ENCODE measurements at regions not wholly inside any gene's neighbourhood (a gene's known extent, or its start where the extent isn't known, plus 50 kb on each side); places are given as distances from the start of the nearest gene placed in this dataset.

DNA sequence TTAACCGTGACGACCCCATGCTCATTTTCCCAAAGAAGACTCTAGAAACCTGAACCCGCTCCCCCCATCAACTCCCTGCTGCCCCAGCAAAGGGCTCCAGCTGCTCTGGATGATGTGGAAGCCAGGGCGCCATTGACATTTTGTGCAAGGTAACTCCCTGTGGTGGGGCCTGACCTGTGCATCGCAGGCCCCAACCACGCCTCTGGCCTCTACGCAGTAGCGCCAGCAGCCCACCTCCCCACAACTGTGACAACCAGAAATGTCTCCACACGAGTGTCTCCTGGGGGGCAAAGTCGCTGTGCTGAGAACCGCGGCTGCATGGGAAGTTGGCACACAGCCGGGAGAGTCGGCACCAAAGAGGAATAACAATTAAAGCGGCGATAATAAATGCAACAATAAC is 86.9 kb upstream of the PRR5 start:
- DNase-seq = no peak
- Histone ChIP-seq H3K4me1 (peaks cover 0 to 5% (median 4%) of the 10 kb centered on the region in 4 donors), H3K27me3 (no peaks in the 10 kb centered on the region), H3K4me3 (no peak overlapping the region), H3K9me3 (peaks cover 0 to 25% (median 10%) of the 10 kb centered on the region in 4 donors), H3K36me3 (no peaks in the 10 kb centered on the region), H3K27ac (no peak overlapping the region)
- TF ChIP-seq POLR2A (IDR thresholded peaks at IDR 0.05) = no peak
- TF ChIP-seq, protein P1, sequence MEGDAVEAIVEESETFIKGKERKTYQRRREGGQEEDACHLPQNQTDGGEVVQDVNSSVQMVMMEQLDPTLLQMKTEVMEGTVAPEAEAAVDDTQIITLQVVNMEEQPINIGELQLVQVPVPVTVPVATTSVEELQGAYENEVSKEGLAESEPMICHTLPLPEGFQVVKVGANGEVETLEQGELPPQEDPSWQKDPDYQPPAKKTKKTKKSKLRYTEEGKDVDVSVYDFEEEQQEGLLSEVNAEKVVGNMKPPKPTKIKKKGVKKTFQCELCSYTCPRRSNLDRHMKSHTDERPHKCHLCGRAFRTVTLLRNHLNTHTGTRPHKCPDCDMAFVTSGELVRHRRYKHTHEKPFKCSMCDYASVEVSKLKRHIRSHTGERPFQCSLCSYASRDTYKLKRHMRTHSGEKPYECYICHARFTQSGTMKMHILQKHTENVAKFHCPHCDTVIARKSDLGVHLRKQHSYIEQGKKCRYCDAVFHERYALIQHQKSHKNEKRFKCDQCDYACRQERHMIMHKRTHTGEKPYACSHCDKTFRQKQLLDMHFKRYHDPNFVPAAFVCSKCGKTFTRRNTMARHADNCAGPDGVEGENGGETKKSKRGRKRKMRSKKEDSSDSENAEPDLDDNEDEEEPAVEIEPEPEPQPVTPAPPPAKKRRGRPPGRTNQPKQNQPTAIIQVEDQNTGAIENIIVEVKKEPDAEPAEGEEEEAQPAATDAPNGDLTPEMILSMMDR (IDR thresholded peaks at IDR 0.05) = no peak

DNA sequence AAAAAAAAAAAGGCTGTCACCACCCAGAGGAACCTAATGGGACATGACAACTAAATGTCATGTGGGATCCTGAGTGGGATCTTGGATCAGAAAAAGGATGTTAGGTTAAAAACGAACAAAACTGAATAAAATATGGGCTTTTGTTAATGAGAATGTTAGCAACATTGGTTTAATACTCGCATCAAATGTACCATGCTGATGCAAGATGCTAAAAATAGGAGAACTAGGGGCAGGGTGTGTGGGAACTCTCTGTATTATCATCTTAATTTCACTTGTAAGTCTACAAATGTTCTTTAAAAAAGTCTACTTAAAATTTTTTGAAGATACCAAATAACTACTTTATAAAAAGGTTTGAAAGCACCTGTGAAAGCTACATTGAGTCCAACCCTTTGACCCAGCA is 88.8 kb upstream of the PRR5 start:
- H3K4me3 ChIP-seq = no peak overlapping the region
- H3K4me1 ChIP-seq = no peaks in the 10 kb centered on the region
- H3K9me3 ChIP-seq = peaks cover 0 to 25% (median 10%) of the 10 kb centered on the region in 4 donors
- no peak for TF ChIP-seq POLR2A (IDR thresholded peaks at IDR 0.05)
- TF ChIP-seq, protein P1 (IDR thresholded peaks at IDR 0.05) = no peak
- H3K36me3 ChIP-seq = no peaks in the 10 kb centered on the region
- H3K27me3 ChIP-seq = no peaks in the 10 kb centered on the region
- H3K27ac ChIP-seq = no peak overlapping the region
- DNase-seq = no peak

DNA sequence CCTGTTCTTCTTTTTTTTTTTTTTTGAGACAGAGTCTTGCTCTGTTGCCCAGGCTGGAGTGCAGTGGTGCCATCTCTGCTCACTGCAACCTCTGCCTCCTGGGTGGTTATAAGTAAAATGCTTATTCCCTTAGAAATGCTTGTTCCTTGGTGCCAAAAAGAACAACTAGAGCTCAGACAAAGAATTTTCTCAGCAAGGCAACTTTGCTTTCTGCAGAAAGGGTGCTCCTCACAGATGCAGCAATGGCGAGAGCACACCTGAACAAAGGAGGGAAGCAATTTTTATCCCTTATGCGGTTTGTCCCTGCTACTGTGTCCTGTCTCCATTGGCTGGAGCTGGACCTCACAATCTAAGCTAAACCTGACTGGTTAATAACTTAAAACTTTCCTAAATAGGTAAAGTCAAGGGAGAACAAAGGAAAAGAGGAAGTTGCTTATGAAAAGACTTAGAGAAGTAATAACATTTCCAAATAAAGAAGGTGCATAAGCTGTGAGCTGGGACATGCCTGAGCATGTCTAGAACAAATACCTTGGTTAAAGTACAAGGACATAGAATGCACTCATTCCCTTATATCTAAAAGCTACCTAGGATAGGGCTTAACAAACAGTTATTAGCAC is 90.0 kb upstream of the PRR5 start:
- no peak for DNase-seq
- no peak overlapping the region for H3K27ac ChIP-seq
- no peaks in the 10 kb centered on the region for H3K36me3 ChIP-seq
- TF ChIP-seq, protein P1 (IDR thresholded peaks at IDR 0.05) = no peak
- no peak for TF ChIP-seq POLR2A (IDR thresholded peaks at IDR 0.05)
- no peak overlapping the region for H3K4me3 ChIP-seq
- no peaks in the 10 kb centered on the region for H3K27me3 ChIP-seq
- no peaks in the 10 kb centered on the region for H3K4me1 ChIP-seq
- peaks cover 0 to 25% (median 10%) of the 10 kb centered on the region in 4 donors for H3K9me3 ChIP-seq

DNA sequence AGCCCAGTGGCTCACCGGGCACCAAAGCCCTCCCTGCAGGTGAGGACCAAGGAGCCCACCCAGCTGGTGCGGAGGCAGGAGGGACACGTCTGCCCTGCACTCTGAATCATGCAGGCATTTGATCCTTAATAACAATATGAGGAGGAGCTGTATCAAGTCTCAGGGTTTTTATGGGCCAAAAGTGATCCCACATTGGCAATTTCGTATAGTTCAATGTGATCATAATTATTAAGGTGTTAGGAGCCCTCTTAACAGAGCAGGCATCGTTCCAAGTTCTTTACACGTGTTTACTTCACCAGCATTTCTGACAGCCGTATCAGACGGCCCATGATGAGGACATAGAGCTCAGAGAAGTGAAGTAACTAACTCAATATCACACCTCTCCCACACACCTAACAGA is 91.9 kb upstream of the PRR5 start:
- no peak for TF ChIP-seq POLR2A (IDR thresholded peaks at IDR 0.05)
- TF ChIP-seq, protein P1 (IDR thresholded peaks at IDR 0.05) = no peak
- Histone ChIP-seq H3K4me3 (no peak overlapping the region), H3K27me3 (no peaks in the 10 kb centered on the region), H3K27ac (no peak overlapping the region), H3K4me1 (no peaks in the 10 kb centered on the region), H3K36me3 (no peaks in the 10 kb centered on the region), H3K9me3 (peaks cover 0 to 24% (median 6%) of the 10 kb centered on the region in 4 donors)
- no peak for DNase-seq

DNA sequence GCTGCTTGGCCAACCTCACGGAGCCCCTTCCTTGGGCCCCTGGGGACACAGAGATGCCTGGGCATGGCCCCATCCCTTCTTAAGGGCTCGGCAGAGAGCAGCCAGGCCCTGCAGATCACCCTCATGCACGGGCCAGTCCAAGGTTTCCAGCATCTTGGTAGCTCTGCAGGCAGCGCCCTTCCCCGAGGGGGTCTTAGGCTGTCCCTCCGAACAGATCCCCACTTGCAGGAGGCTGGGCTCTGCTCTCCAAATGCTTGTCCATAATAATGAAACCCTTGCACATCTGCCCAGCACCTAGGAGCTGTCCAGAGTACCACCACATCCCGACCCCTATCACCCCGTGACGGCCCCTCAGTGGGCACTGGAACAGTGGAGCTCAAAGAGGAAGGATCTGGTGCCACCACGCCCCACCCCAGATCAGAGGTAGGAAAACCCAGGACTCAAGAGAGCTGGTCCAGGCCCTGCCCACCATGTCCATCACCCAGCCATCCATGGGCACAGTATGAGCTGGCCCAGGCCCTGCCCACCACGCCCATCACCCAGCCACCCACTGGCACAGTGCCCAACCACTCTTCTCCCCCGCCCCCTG is 92.5 kb upstream of the PRR5 start:
- peaks cover 0 to 18% (median 4%) of the 10 kb centered on the region in 4 donors for H3K9me3 ChIP-seq
- H3K27me3 ChIP-seq = no peaks in the 10 kb centered on the region
- H3K4me1 ChIP-seq = no peaks in the 10 kb centered on the region
- H3K36me3 ChIP-seq = no peaks in the 10 kb centered on the region
- TF ChIP-seq POLR2A (IDR thresholded peaks at IDR 0.05) = no peak
- TF ChIP-seq, protein P1 (IDR thresholded peaks at IDR 0.05) = no peak
- no peak for DNase-seq
- no peak overlapping the region for H3K27ac ChIP-seq
- H3K4me3 ChIP-seq = no peak overlapping the region

All from Peyer's patch (tissue), 4 donors.